PC-9 (cell line): ENCODE measurements at regions not wholly inside any gene's neighbourhood (a gene's known extent, or its start where the extent isn't known, plus 50 kb on each side); places are given as distances from the start of the nearest gene placed in this dataset.

ENCODE experiments used
- BruUV-seq: library from RNA; stranded (reverse); fragments of 400-500 nt; replicated peaks from 2 replicates; lab custom pipeline; 2021; lab: Mats Ljungman, UMichigan
- CTCF ChIA-PET: fragments of 300-600 bp; sonication (Branson Sonifier 250); formaldehyde crosslinking; loops from one replicate; lab custom pipeline; 2022; ENCODE audit warnings: antibody characterized with exemption; lab: Charles Lee
- POLR2A ChIA-PET: fragments of 300-600 bp; sonication (Branson Sonifier 250); formaldehyde crosslinking; loops from one replicate; lab custom pipeline; 2022; ENCODE audit warnings: antibody characterized with exemption; ENCODE audit not compliant: unreplicated experiment; lab: Charles Lee
- DNase-seq, 2 experiments: peaks; one replicate each; pipeline versions ENCODE4 v3.0.0 to v3.0.0-alpha.2; 2015 to 2022; ENCODE audit warnings: mixed read lengths in 1 of 2
- H2AFZ ChIP-seq: fragments of 200-600 bp; sonication (generic); 2 replicates; pipeline ENCODE4 v1.8.1; 2017; ENCODE audit warnings: antibody characterized with exemption
- H3F3A ChIP-seq: fragments of 200-600 bp; sonication (generic); 2 replicates; pipeline ENCODE4 v1.8.1; 2017; ENCODE audit warnings: antibody characterized with exemption, mild to moderate bottlenecking, low read depth; ENCODE audit not compliant: insufficient read depth
- H3K27ac ChIP-seq: fragments of 200-600 bp; sonication (generic); 2 replicates; pipeline ENCODE4 v1.6.1; 2016; ENCODE audit warnings: mixed run types
- H3K27me3 ChIP-seq: fragments of 200-600 bp; sonication (generic); 2 replicates; pipeline ENCODE4 v1.6.1; 2016; ENCODE audit warnings: low read depth, mixed run types; ENCODE audit not compliant: insufficient read depth
- H3K36me3 ChIP-seq: fragments of 200-600 bp; sonication (generic); 2 replicates; pipeline ENCODE4 v1.6.1; 2016; ENCODE audit warnings: low read depth, mixed run types
- H3K4me1 ChIP-seq: fragments of 200-600 bp; sonication (generic); replicated peaks from 2 replicates; pipeline ENCODE4 v1.6.1; 2016; ENCODE audit warnings: mixed run types; ENCODE audit not compliant: insufficient read depth
- H3K4me2 ChIP-seq: fragments of 200-600 bp; sonication (generic); 2 replicates; pipeline ENCODE4 v1.6.1; 2017; ENCODE audit warnings: mixed run types
- H3K4me3 ChIP-seq: fragments of 200-600 bp; sonication (generic); 2 replicates; pipeline ENCODE4 v1.6.1; 2016; ENCODE audit warnings: mixed run types
- H3K79me2 ChIP-seq: fragments of 200-600 bp; sonication (generic); 2 replicates; pipeline ENCODE4 v1.6.1; 2017; ENCODE audit warnings: low read depth, mixed run types
- H3K9me2 ChIP-seq: fragments of 200-600 bp; sonication (generic); 2 replicates; pipeline ENCODE4 v1.8.1; 2017; ENCODE audit warnings: mild to moderate bottlenecking; ENCODE audit not compliant: insufficient read depth
- H3K9me3 ChIP-seq: fragments of 200-600 bp; sonication (generic); 2 replicates; pipeline ENCODE4 v1.8.1; 2016; ENCODE audit warnings: low read depth; ENCODE audit not compliant: insufficient read depth
- H4K20me1 ChIP-seq: fragments of 200-600 bp; sonication (generic); 2 replicates; pipeline ENCODE4 v1.8.1; 2017; ENCODE audit not compliant: insufficient read depth
- EZH2 ChIP-seq: fragments of 200-600 bp; sonication (generic); IDR thresholded peaks from 2 replicates; pipeline ENCODE4 v1.8.0; 2017; ENCODE audit warnings: antibody characterized with exemption, low read depth
- intact Hi-C: fragments of 100-400 bp; cut with micrococcal nuclease; formaldehyde crosslinking; loops from one replicate; pipeline ENCODE4 v1.10.0; 2022; ENCODE audit not compliant: unreplicated experiment
- TF ChIP-seq, protein P1 (sequence below): fragments of 200-600 bp; sonication (generic); conservative IDR thresholded peaks from 2 replicates; pipeline ENCODE4 v1.6.1; 2017; ENCODE audit warnings: mixed run types, antibody characterized with exemption, mild to moderate bottlenecking, moderate library complexity

DNA sequence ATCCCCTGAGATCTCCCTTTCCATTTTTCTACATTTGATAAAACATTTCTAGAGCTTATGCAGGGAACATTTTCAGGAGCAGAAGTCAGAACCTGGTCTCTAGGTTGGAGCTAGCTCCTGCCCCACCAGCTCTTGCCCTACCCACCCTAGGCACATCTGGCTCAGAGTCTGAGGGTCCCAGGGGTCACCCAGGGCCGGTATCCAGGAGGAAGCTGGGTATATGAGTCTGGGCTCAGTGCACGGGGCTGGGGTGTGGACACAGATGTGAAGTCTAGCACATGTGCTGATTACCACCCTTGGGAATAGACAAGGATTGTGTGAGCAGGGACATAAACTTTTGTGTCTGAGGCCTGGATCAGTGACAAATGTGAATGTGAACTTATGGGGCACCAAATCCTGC, 95.4 kb downstream of the MATN1 start:
- no peaks in the 10 kb centered on the region for H3K79me2 ChIP-seq
- DNase-seq = no peak
- no peaks in the 10 kb centered on the region for H3K27me3 ChIP-seq
- TF ChIP-seq, protein P1, sequence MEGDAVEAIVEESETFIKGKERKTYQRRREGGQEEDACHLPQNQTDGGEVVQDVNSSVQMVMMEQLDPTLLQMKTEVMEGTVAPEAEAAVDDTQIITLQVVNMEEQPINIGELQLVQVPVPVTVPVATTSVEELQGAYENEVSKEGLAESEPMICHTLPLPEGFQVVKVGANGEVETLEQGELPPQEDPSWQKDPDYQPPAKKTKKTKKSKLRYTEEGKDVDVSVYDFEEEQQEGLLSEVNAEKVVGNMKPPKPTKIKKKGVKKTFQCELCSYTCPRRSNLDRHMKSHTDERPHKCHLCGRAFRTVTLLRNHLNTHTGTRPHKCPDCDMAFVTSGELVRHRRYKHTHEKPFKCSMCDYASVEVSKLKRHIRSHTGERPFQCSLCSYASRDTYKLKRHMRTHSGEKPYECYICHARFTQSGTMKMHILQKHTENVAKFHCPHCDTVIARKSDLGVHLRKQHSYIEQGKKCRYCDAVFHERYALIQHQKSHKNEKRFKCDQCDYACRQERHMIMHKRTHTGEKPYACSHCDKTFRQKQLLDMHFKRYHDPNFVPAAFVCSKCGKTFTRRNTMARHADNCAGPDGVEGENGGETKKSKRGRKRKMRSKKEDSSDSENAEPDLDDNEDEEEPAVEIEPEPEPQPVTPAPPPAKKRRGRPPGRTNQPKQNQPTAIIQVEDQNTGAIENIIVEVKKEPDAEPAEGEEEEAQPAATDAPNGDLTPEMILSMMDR = no peak
- no peak for TF ChIP-seq EZH2
- H3K9me3 ChIP-seq = 0 out of 2 replicates have a peak, but pooled peaks cover 3% of the 10 kb centered on the region
- H2AFZ ChIP-seq = no peak overlapping the region
- H3K4me2 ChIP-seq = no peak overlapping the region
- H3K27ac ChIP-seq = no peak overlapping the region
- H3K9me2 ChIP-seq = no peaks in the 10 kb centered on the region
- H3K36me3 ChIP-seq = no peaks in the 10 kb centered on the region
- H3K4me1 ChIP-seq = no peaks in the 10 kb centered on the region
- no peak overlapping the region for H3K4me3 ChIP-seq
- intact Hi-C loops = no loop called here
- ChIA-PET CTCF (no interaction called here), POLR2A (no interaction called here)
- no peaks in the 10 kb centered on the region for H4K20me1 ChIP-seq
- no peaks in the 10 kb centered on the region for H3F3A ChIP-seq
- no TSS peak for BruUV-seq

DNA sequence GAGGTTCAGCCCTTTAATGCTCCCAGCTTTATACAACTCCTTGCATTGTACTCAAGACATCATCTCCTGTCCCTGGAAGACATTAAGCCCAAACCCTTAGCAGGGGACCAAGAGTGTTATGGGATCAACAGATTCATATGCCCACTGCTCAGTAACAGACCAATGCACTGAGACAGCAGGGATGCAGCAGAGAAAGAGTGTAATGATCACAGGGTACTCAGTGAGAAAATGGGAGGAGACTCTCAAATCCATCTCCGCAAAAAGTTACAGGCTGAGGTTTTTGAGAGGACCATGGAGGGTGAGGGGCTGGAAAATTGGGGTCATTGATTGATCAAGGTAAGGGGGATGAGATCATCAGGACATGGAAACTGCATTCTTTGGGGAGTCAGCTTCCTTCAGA, 96.2 kb downstream of the MATN1 start:
- no peak for DNase-seq

DNA sequence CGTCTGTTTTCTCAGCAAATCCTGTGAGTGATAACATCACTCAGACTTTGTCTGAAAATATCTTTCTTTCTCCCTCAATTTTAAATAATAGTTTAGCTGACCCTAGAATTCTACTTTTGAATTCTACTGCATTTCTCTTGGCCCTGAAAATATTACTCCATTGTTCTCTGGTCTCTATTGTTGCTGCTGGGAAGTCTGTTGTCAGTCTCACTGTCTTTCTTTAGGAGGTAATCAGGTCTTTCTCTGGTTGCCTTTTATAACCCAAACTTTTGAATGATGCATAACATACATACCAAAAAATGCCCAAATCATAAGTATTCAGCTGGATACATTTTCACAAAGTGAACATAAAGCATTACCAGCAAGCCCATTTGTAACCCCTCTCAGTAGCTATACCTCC, 100.0 kb downstream of the MATN1 start:
- ChIA-PET POLR2A (no interaction called here), CTCF (interaction anchor here (0.7 kb wide), 1 partner anchor 302 kb away, joined by 3 read pairs; no protein-coding TSS in a partner anchor)
- no peak for DNase-seq
- no peaks in the 10 kb centered on the region for H3K36me3 ChIP-seq
- no peaks in the 10 kb centered on the region for H3K79me2 ChIP-seq
- no peak overlapping the region for H3K4me2 ChIP-seq
- peaks cover 14% of the 10 kb centered on the region for H3K4me1 ChIP-seq
- no peaks in the 10 kb centered on the region for H3K27me3 ChIP-seq
- H3K27ac ChIP-seq = no peak overlapping the region
- 0 out of 2 replicates have a peak, but pooled peaks cover 3% of the 10 kb centered on the region for H3K9me3 ChIP-seq
- H3K9me2 ChIP-seq = no peaks in the 10 kb centered on the region
- H4K20me1 ChIP-seq = no peaks in the 10 kb centered on the region
- H3K4me3 ChIP-seq = no peak overlapping the region
- no peak overlapping the region for H2AFZ ChIP-seq
- TF ChIP-seq EZH2 = no peak
- TF ChIP-seq, protein P1 = no peak
- peaks cover 11% of the 10 kb centered on the region; the same call in 1 of the 2 replicates for H3F3A ChIP-seq
- no TSS peak for BruUV-seq
- intact Hi-C loops = no loop called here

More for the DNA sequence above, 96.2 kb downstream of the MATN1 start:
- Histone ChIP-seq H3F3A (no peaks in the 10 kb centered on the region), H3K79me2 (no peaks in the 10 kb centered on the region), H4K20me1 (no peaks in the 10 kb centered on the region), H2AFZ (no peak overlapping the region), H3K4me1 (no peaks in the 10 kb centered on the region), H3K27ac (no peak overlapping the region), H3K36me3 (no peaks in the 10 kb centered on the region), H3K4me2 (no peak overlapping the region), H3K9me3 (0 out of 2 replicates have a peak, but pooled peaks cover 3% of the 10 kb centered on the region), H3K27me3 (no peaks in the 10 kb centered on the region), H3K4me3 (no peak overlapping the region), H3K9me2 (no peaks in the 10 kb centered on the region)
- BruUV-seq = no TSS peak
- TF ChIP-seq, protein P1 = no peak
- TF ChIP-seq EZH2 = no peak
- ChIA-PET CTCF (no interaction called here), POLR2A (no interaction called here)
- intact Hi-C loops = no loop called here
